Osteoblast (primary cell): ENCODE measurements at regions not wholly inside any gene's neighbourhood (a gene's known extent, or its start where the extent isn't known, plus 50 kb on each side); places are given as distances from the start of the nearest gene placed in this dataset.

Source experiments
- DNase-seq: peaks from one replicate; pipeline ENCODE4 v3.0.0; 2011; ENCODE audit warnings: low spot score, mixed read lengths; ENCODE audit not compliant: insufficient read length; ENCODE audit errors: missing footprints
- H2AFZ ChIP-seq: 2 replicates; pipeline ENCODE4 v1.6.0; 2011; ENCODE audit warnings: mild to moderate bottlenecking, low read length
- H3K27ac ChIP-seq: 2 replicates; pipeline ENCODE4 v1.5.1; 2011; ENCODE audit warnings: mild to moderate bottlenecking, low read depth, low read length, moderate library complexity
- H3K27me3 ChIP-seq: 2 replicates; pipeline ENCODE4 v1.6.0; 2012; ENCODE audit warnings: mild to moderate bottlenecking, control low read depth, inconsistent platforms, low read length, moderate library complexity; ENCODE audit not compliant: insufficient read depth
- H3K36me3 ChIP-seq: 2 replicates; pipeline ENCODE4 v1.5.1; 2011; ENCODE audit warnings: mild to moderate bottlenecking, low read length, control low read depth, moderate library complexity; ENCODE audit not compliant: insufficient read depth
- H3K4me1 ChIP-seq: 2 replicates; pipeline ENCODE4 v1.5.1; 2011; ENCODE audit warnings: mild to moderate bottlenecking, low read length, control low read depth, moderate library complexity; ENCODE audit not compliant: insufficient read depth
- H3K4me2 ChIP-seq: 2 replicates; pipeline ENCODE4 v1.6.0; 2011; ENCODE audit warnings: mild to moderate bottlenecking, low read length; ENCODE audit not compliant: insufficient read depth
- H3K4me3 ChIP-seq: fragments of 200-600 bp; sonication (generic); 3 replicates; pipeline ENCODE4 v1.5.1; 2012; ENCODE audit warnings: mild to moderate bottlenecking, low read length, inconsistent platforms; ENCODE audit not compliant: insufficient read depth
- H3K79me2 ChIP-seq: 2 replicates; pipeline ENCODE4 v1.6.0; 2012; ENCODE audit warnings: mild to moderate bottlenecking, low read length, control low read depth, inconsistent platforms; ENCODE audit not compliant: insufficient read depth
- H3K9me3 ChIP-seq: 2 replicates; pipeline ENCODE4 v1.5.1; 2011; ENCODE audit warnings: low read depth, low read length, control low read depth
- H4K20me1 ChIP-seq: 2 replicates; pipeline ENCODE4 v1.6.0; 2012; ENCODE audit warnings: mild to moderate bottlenecking, low read length, control low read depth; ENCODE audit not compliant: insufficient read depth
- TF ChIP-seq, protein P1 (sequence below): IDR thresholded peaks from 2 replicates; pipeline ENCODE4 v1.5.1; 2011; ENCODE audit warnings: mild to moderate bottlenecking, low read depth, low read length, moderate library complexity; ENCODE audit errors: extremely low read depth

DNA sequence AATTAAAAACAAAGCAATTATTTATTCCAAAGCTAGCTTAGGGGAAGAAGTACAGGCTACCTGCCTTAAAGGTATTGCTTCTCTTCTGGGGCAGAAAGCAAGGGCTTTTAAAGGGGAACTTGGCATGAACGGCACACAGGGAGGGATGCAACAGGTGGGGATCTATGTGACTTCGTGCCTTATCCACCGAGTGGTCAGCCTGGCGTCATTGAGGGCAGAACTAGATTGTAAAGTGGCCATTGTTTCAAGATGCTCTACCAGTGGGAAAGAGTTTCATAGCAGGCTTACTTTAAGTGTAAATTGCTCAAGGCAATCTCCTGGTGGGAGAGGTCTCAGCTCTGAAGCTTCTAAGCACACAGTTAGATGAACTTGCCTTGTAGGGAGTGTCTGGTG lies 360.4 kb downstream of the ATP23 start:
- H3K36me3 ChIP-seq, result no peaks in the 10 kb centered on the region
- no peaks in the 10 kb centered on the region for H3K9me3 ChIP-seq
- H3K4me1 ChIP-seq, result no peaks in the 10 kb centered on the region
- H3K27me3 ChIP-seq, result no peaks in the 10 kb centered on the region
- H3K4me2 ChIP-seq, result no peak overlapping the region
- TF ChIP-seq, protein P1, sequence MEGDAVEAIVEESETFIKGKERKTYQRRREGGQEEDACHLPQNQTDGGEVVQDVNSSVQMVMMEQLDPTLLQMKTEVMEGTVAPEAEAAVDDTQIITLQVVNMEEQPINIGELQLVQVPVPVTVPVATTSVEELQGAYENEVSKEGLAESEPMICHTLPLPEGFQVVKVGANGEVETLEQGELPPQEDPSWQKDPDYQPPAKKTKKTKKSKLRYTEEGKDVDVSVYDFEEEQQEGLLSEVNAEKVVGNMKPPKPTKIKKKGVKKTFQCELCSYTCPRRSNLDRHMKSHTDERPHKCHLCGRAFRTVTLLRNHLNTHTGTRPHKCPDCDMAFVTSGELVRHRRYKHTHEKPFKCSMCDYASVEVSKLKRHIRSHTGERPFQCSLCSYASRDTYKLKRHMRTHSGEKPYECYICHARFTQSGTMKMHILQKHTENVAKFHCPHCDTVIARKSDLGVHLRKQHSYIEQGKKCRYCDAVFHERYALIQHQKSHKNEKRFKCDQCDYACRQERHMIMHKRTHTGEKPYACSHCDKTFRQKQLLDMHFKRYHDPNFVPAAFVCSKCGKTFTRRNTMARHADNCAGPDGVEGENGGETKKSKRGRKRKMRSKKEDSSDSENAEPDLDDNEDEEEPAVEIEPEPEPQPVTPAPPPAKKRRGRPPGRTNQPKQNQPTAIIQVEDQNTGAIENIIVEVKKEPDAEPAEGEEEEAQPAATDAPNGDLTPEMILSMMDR, result no peak
- no peaks in the 10 kb centered on the region for H3K79me2 ChIP-seq
- no peak overlapping the region for H3K27ac ChIP-seq
- no peaks in the 10 kb centered on the region for H4K20me1 ChIP-seq
- DNase-seq, result no peak
- no peak overlapping the region for H2AFZ ChIP-seq
- no peak overlapping the region for H3K4me3 ChIP-seq

DNA sequence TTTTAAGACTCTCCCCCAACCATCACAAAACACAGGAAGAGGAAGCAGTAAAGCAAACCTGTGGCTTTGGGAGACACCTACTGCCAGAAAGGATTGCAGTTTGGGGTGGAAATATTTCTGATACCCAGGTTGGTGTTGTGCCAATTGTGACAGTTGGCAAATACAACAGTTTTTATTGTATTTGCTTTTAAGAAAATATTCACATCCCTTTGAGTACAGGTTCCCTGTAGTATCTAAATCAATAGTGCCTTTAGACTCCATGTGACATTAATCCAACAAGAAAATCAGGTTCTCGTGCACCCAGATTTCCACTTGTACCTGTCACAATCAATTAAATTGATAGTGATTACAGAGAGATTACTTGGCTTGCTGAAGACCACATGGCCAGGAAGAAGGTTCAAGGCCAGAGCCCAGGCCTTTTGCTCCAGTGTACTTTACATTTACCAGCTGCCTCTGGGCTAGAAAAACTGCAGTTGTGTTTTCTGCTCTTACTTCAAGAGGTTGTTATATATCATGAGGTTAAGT lies 361.2 kb downstream of the ATP23 start:
- no peak overlapping the region for H3K4me3 ChIP-seq
- H3K4me2 ChIP-seq, result no peak overlapping the region
- H2AFZ ChIP-seq, result no peak overlapping the region
- no peaks in the 10 kb centered on the region for H4K20me1 ChIP-seq
- H3K79me2 ChIP-seq, result no peaks in the 10 kb centered on the region
- DNase-seq, result no peak
- peaks cover 2% of the 10 kb centered on the region for H3K9me3 ChIP-seq
- no peaks in the 10 kb centered on the region for H3K27me3 ChIP-seq
- H3K4me1 ChIP-seq, result no peaks in the 10 kb centered on the region
- no peaks in the 10 kb centered on the region for H3K36me3 ChIP-seq
- no peak overlapping the region for H3K27ac ChIP-seq
- TF ChIP-seq, protein P1, result no peak

DNA sequence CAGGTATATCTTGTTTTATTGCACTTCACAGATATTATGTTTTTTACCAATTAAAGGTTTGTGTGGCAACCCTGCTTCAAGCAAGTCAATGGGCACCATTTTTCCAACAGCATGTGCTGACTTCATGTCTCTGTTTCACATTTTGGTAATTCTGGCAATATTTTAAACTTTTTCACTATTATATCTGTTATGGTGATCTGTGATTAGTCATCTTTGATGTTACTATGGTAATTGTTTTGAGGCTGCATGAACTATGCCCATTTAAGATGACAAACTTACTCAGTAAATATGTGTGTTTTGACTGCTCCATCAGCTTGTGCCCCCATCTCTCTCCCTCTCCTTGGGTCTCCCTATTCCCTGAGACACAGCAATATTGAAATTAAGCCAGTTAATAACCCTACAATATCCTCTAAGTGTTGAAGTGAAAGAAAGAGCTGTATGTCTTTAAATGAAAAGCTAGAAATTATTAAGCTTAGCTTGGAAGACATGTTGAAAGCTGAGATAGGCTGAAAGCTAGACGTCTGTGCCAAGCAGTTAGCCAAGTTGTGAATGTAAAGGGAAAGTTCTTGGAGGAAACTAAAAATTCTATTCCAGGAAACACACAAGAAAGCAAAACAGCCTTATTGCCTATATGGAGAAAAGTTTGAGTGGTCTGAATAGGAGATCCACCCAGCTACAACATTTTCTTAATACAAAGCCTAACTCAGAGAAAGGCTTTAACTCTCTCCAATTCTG lies 365.1 kb downstream of the ATP23 start:
- H3K27ac ChIP-seq, result no peak overlapping the region
- H4K20me1 ChIP-seq, result no peaks in the 10 kb centered on the region
- no peaks in the 10 kb centered on the region for H3K79me2 ChIP-seq
- peaks cover 2% of the 10 kb centered on the region for H3K9me3 ChIP-seq
- DNase-seq, result no peak
- no peaks in the 10 kb centered on the region for H3K27me3 ChIP-seq
- peaks cover 13% of the 10 kb centered on the region for H3K4me1 ChIP-seq
- H3K4me3 ChIP-seq, result no peak overlapping the region
- no peak overlapping the region for H3K4me2 ChIP-seq
- H3K36me3 ChIP-seq, result no peaks in the 10 kb centered on the region
- TF ChIP-seq, protein P1, result no peak
- peak overlapping the region; percentile 23 for H2AFZ ChIP-seq

DNA sequence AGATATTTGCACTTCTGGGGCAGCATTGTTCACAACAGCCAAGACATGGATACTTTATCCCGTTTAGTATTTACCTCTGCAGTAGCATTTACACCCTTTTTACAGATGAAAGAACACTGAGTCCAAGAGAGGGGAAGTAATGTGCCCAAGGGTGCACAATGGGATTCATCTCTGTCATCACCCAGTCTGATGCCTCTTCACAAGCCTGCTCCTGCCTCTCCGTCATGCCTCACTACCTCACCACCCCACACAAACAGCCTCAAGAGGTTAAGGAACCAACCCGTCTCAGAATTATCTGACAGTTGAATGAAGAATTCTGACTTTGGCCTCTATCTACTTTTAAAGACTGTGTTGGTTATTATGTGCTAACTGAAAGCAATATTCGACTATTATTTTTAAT lies 368.4 kb downstream of the ATP23 start:
- DNase-seq, result no peak
- H3K36me3 ChIP-seq, result no peaks in the 10 kb centered on the region
- no peak overlapping the region for H2AFZ ChIP-seq
- H3K79me2 ChIP-seq, result no peaks in the 10 kb centered on the region
- no peak overlapping the region for H3K4me2 ChIP-seq
- TF ChIP-seq, protein P1, result no peak
- H3K4me1 ChIP-seq, result peaks cover 39% of the 10 kb centered on the region
- H3K9me3 ChIP-seq, result peaks cover 2% of the 10 kb centered on the region
- H4K20me1 ChIP-seq, result no peaks in the 10 kb centered on the region
- peak overlapping the region; percentile 75 for H3K27ac ChIP-seq
- no peaks in the 10 kb centered on the region for H3K27me3 ChIP-seq
- H3K4me3 ChIP-seq, result no peak overlapping the region
